ENCODE measurements at regions not wholly inside any gene's neighbourhood (a gene's known extent, or its start where the extent isn't known, plus 50 kb on each side); places are given as distances from the start of the nearest gene placed in this dataset.

GRCh38 chr3:72537448-72537847 lies 310.8 kb downstream of the SHQ1 start:
- TF ChIP-seq CTCF (IDR thresholded peaks at IDR 0.05), result no peak
- TF ChIP-seq EZH2 (IDR thresholded peaks at IDR 0.05), result no peak
